Ishikawa (cell line): ENCODE measurements at regions not wholly inside any gene's neighbourhood (a gene's known extent, or its start where the extent isn't known, plus 50 kb on each side); places are given as distances from the start of the nearest gene placed in this dataset.

Source experiments
- CEBPB ChIP-seq: IDR thresholded peaks from 2 replicates; pipeline ENCODE4 v1.6.1; 2012
- CREB1 ChIP-seq: IDR thresholded peaks from 2 replicates; pipeline ENCODE4 v1.6.1; 2012; ENCODE audit warnings: low read depth
- EGR1 ChIP-seq: IDR thresholded peaks from 2 replicates; pipeline ENCODE4 v1.6.1; 2012
- EP300 ChIP-seq: IDR thresholded peaks from 2 replicates; pipeline ENCODE4 v1.6.1; 2012; ENCODE audit warnings: borderline replicate concordance
- NFIC ChIP-seq: IDR thresholded peaks from 2 replicates; pipeline ENCODE4 v1.6.1; 2012
- TEAD4 ChIP-seq: IDR thresholded peaks from 2 replicates; pipeline ENCODE4 v1.6.1; 2012
- YY1 ChIP-seq: IDR thresholded peaks from 2 replicates; pipeline ENCODE4 v1.6.1; 2012; ENCODE audit warnings: low read depth
- ZBTB7A ChIP-seq: IDR thresholded peaks from 2 replicates; pipeline ENCODE4 v1.6.1; 2012; ENCODE audit warnings: low read depth
- TF ChIP-seq, protein P1 (sequence below): IDR thresholded peaks from 2 replicates; pipeline ENCODE4 v1.6.1; 2012; ENCODE audit warnings: low read depth, mild to moderate bottlenecking

DNA sequence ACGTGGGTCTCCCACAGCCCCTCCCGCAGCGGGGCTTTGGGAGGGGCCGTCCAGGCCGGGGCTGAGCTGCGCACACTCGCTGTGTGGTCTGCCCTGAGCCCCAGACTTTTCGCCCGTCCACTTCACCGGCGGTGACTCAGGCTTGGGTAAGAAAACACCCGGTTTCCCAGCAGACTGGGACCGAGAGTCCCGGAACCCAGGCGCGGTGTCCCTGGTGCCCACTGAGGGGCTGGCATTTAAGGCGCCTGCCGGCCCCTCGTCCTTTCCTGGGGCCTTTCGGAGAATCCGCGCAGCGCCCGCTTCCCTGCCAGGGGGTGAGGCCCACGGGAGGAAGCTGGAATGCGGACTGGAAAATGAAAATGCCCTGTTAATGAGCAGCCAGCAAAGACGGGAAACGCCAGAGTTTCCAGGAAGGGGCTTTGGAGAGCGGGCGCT is 100.3 kb downstream of the C16orf95 start:
- TF ChIP-seq TEAD4, result no peak
- no peak for TF ChIP-seq ZBTB7A
- no peak for TF ChIP-seq CREB1
- TF ChIP-seq CEBPB, result no peak
- no peak for TF ChIP-seq YY1
- no peak for TF ChIP-seq EGR1
- TF ChIP-seq EP300, result no peak
- no peak for TF ChIP-seq NFIC
- TF ChIP-seq, protein P1, sequence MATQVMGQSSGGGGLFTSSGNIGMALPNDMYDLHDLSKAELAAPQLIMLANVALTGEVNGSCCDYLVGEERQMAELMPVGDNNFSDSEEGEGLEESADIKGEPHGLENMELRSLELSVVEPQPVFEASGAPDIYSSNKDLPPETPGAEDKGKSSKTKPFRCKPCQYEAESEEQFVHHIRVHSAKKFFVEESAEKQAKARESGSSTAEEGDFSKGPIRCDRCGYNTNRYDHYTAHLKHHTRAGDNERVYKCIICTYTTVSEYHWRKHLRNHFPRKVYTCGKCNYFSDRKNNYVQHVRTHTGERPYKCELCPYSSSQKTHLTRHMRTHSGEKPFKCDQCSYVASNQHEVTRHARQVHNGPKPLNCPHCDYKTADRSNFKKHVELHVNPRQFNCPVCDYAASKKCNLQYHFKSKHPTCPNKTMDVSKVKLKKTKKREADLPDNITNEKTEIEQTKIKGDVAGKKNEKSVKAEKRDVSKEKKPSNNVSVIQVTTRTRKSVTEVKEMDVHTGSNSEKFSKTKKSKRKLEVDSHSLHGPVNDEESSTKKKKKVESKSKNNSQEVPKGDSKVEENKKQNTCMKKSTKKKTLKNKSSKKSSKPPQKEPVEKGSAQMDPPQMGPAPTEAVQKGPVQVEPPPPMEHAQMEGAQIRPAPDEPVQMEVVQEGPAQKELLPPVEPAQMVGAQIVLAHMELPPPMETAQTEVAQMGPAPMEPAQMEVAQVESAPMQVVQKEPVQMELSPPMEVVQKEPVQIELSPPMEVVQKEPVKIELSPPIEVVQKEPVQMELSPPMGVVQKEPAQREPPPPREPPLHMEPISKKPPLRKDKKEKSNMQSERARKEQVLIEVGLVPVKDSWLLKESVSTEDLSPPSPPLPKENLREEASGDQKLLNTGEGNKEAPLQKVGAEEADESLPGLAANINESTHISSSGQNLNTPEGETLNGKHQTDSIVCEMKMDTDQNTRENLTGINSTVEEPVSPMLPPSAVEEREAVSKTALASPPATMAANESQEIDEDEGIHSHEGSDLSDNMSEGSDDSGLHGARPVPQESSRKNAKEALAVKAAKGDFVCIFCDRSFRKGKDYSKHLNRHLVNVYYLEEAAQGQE, result no peak
